DND-41 (cell line): ENCODE measurements at regions not wholly inside any gene's neighbourhood (a gene's known extent, or its start where the extent isn't known, plus 50 kb on each side); places are given as distances from the start of the nearest gene placed in this dataset.
"Not testable (repeated sequence)": the region's sequence is repeated elsewhere in the genome, so short reads cannot be mapped to it uniquely, and the experiment has no call there.

ENCODE experiments used
- ATAC-seq: fragments of 200-7000 bp; cut with Tn5 transposase; 3 replicates; pipeline ENCODE4 v1.9.1; 2021; ENCODE audit warnings: low read depth; ENCODE audit not compliant: insufficient read depth
- DNase-seq: peaks from one replicate; pipeline ENCODE4 v3.0.0-alpha.2; 2020
- H2AFZ ChIP-seq: 2 replicates; pipeline ENCODE4 v1.6.0; 2012; ENCODE audit warnings: low read depth, low read length
- H3K27ac ChIP-seq: 2 replicates; pipeline ENCODE4 v1.5.1; 2012; ENCODE audit warnings: low read length, inconsistent platforms
- H3K27me3 ChIP-seq: fragments of 200-600 bp; sonication (generic); 2 replicates; pipeline ENCODE4 v1.6.0; 2012; ENCODE audit warnings: low read length, mild to moderate bottlenecking, inconsistent platforms; ENCODE audit not compliant: insufficient read depth, poor library complexity
- H3K36me3 ChIP-seq: 2 replicates; pipeline ENCODE4 v1.5.1; 2012; ENCODE audit warnings: low read length, inconsistent platforms; ENCODE audit not compliant: insufficient read depth
- H3K4me1 ChIP-seq: 2 replicates; pipeline ENCODE4 v1.5.1; 2012; ENCODE audit warnings: mild to moderate bottlenecking, low read length; ENCODE audit not compliant: insufficient read depth
- H3K4me2 ChIP-seq: 2 replicates; pipeline ENCODE4 v1.6.0; 2012; ENCODE audit warnings: mild to moderate bottlenecking, moderate library complexity, low read length, inconsistent platforms; ENCODE audit not compliant: insufficient read depth
- H3K4me3 ChIP-seq, 2 experiments: fragments of 200-600 bp in 1 of 2; shearing (Covaris generic) in 1 of 2; 2 replicates each; pipeline ENCODE4 v1.5.1; 2012 to 2016; ENCODE audit warnings: inconsistent platforms in 2 of 2, low read length in 2 of 2, mild to moderate bottlenecking in 2 of 2, low read depth in 1 of 2, moderate library complexity in 1 of 2
- H3K79me2 ChIP-seq: 2 replicates; pipeline ENCODE4 v1.6.0; 2012; ENCODE audit warnings: low read length, inconsistent platforms; ENCODE audit not compliant: insufficient read depth
- H3K9ac ChIP-seq: 2 replicates; pipeline ENCODE4 v1.6.0; 2012; ENCODE audit warnings: low read depth, mild to moderate bottlenecking, inconsistent platforms, low read length, moderate library complexity
- H3K9me3 ChIP-seq: 2 replicates; pipeline ENCODE4 v1.5.1; 2012; ENCODE audit warnings: low read length, moderate library complexity, mild to moderate bottlenecking, inconsistent platforms; ENCODE audit not compliant: insufficient read depth, severe bottlenecking
- H4K20me1 ChIP-seq: 2 replicates; pipeline ENCODE4 v1.6.0; 2012; ENCODE audit warnings: low read length; ENCODE audit not compliant: insufficient read depth
- CTCF ChIP-seq: IDR thresholded peaks from 2 replicates; pipeline ENCODE4 v1.5.1; 2012; ENCODE audit warnings: borderline replicate concordance, low read length, moderate library complexity, mild to moderate bottlenecking; ENCODE audit not compliant: poor library complexity, severe bottlenecking; ENCODE audit errors: extremely low read depth
- EZH2 ChIP-seq: IDR thresholded peaks from 3 replicates; pipeline ENCODE4 v1.6.1; 2012; ENCODE audit warnings: borderline replicate concordance, low read depth, mild to moderate bottlenecking, moderate library complexity, low read length, inconsistent platforms; ENCODE audit not compliant: severe bottlenecking

- no peaks in the 10 kb centered on the region for H4K20me1 ChIP-seq
- H3K27ac ChIP-seq: no peak overlapping the region
- no peaks in the 10 kb centered on the region for H3K4me1 ChIP-seq
- no peaks in the 10 kb centered on the region for H3K27me3 ChIP-seq
- H3K9me3 ChIP-seq: no peaks in the 10 kb centered on the region
- DNase-seq (no peak), ATAC-seq (no peak)
- H3K4me3 ChIP-seq: no peak overlapping the region
- no peaks in the 10 kb centered on the region for H3K79me2 ChIP-seq
- H3K4me2 ChIP-seq: no peak overlapping the region
- TF ChIP-seq CTCF (no peak), EZH2 (no peak)
- no peaks in the 10 kb centered on the region for H3K36me3 ChIP-seq
- H2AFZ ChIP-seq: no peak overlapping the region
- no peak overlapping the region for H3K9ac ChIP-seq
Measured at GRCh38 chr1:115153966-115154557, 64.8 kb upstream of the TSPAN2 start.

- DNase-seq, H3K27ac ChIP-seq, ATAC-seq, H2AFZ ChIP-seq, H4K20me1 ChIP-seq, H3K4me1 ChIP-seq, H3K79me2 ChIP-seq, H3K4me2 ChIP-seq, H3K4me3 ChIP-seq, H3K36me3 ChIP-seq, H3K27me3 ChIP-seq, H3K9ac ChIP-seq, H3K9me3 ChIP-seq: not testable (repeated sequence)
Measured at GRCh38 chr1:115147928-115148327, 58.6 kb upstream of the TSPAN2 start.

- no peaks in the 10 kb centered on the region for H3K79me2 ChIP-seq
- no peaks in the 10 kb centered on the region for H4K20me1 ChIP-seq
- H3K4me1 ChIP-seq: no peaks in the 10 kb centered on the region
- no peaks in the 10 kb centered on the region for H3K36me3 ChIP-seq
- H3K27ac ChIP-seq: no peak overlapping the region
- TF ChIP-seq CTCF (no peak), EZH2 (no peak)
- H3K4me2 ChIP-seq: no peak overlapping the region
- peaks cover 9% of the 10 kb centered on the region for H3K27me3 ChIP-seq
- ATAC-seq (no peak), DNase-seq (no peak)
- H2AFZ ChIP-seq: no peak overlapping the region
- no peak overlapping the region for H3K9ac ChIP-seq
- H3K4me3 ChIP-seq: no peak overlapping the region
- H3K9me3 ChIP-seq: no peaks in the 10 kb centered on the region
Measured at GRCh38 chr1:115145226-115145625, 55.9 kb upstream of the TSPAN2 start.

- Histone ChIP-seq H3K4me1 (peaks cover 1% of the 10 kb centered on the region; the same call in 1 of the 2 replicates), H2AFZ (no peak overlapping the region), H3K79me2 (no peaks in the 10 kb centered on the region), H3K4me3 (no peak overlapping the region), H4K20me1 (no peaks in the 10 kb centered on the region), H3K36me3 (no peaks in the 10 kb centered on the region), H3K4me2 (no peak overlapping the region), H3K27ac (no peak overlapping the region), H3K27me3 (peaks cover 9% of the 10 kb centered on the region), H3K9me3 (no peaks in the 10 kb centered on the region), H3K9ac (no peak overlapping the region)
- DNase-seq (no peak), ATAC-seq (no peak)
- no peak for TF ChIP-seq CTCF
- TF ChIP-seq EZH2: no peak
Measured at GRCh38 chr1:115144176-115144575, 54.9 kb upstream of the TSPAN2 start.
